Adipocyte (in vitro differentiated cells): ENCODE measurements at regions not wholly inside any gene's neighbourhood (a gene's known extent, or its start where the extent isn't known, plus 50 kb on each side); places are given as distances from the start of the nearest gene placed in this dataset.
"Not testable (repeated sequence)": the region's sequence is repeated elsewhere in the genome, so short reads cannot be mapped to it uniquely, and the experiment has no call there.

Source experiments
- DNase-seq: peaks from one replicate; pipeline ENCODE4 v3.0.0-alpha.2; 2015; ENCODE audit warnings: low read depth
- H3K27me3 ChIP-seq: replicated peaks from 2 replicates; pipeline ENCODE4 v1.7.0; 2013; ENCODE audit warnings: mild to moderate bottlenecking, low read length, moderate library complexity; ENCODE audit not compliant: control insufficient read depth, insufficient read depth
- H3K36me3 ChIP-seq: 2 replicates; pipeline ENCODE4 v1.7.0; 2013; ENCODE audit warnings: low read length, mild to moderate bottlenecking, moderate library complexity; ENCODE audit not compliant: control insufficient read depth, insufficient read depth, severe bottlenecking
- H3K4me1 ChIP-seq: 2 replicates; pipeline ENCODE4 v1.7.0; 2013; ENCODE audit warnings: mild to moderate bottlenecking, low read length, moderate library complexity; ENCODE audit not compliant: control insufficient read depth, insufficient read depth
- H3K4me3 ChIP-seq: 2 replicates; pipeline ENCODE4 v1.7.0; 2013; ENCODE audit warnings: mild to moderate bottlenecking, low read length, moderate library complexity
- H3K9ac ChIP-seq: 2 replicates; pipeline ENCODE4 v1.7.0; 2013; ENCODE audit warnings: mild to moderate bottlenecking, low read length, moderate library complexity
- H3K9me3 ChIP-seq: 2 replicates; pipeline ENCODE4 v1.7.0; 2013; ENCODE audit warnings: mild to moderate bottlenecking, low read length, moderate library complexity; ENCODE audit not compliant: control insufficient read depth

DNA sequence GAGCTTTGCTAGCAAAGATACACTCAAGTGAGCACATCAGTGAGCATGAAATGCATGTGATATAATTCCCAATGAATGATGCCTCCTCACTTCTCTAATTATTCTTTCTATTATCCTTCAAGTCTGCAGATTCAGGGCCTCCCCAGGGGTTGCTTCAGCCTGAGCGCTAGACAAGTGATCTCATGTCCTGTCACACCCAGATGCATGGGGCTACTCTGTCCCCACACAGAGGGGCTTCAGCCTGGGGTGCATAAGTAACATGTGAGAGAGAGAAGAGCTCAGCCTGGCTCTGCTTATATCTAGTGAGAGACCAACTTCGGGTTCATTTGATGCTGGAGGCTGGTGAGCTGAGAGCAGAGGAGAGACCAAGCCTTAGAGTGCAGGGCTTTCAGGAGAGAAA lies 85.2 kb downstream of the VPREB1 start:
- H3K27me3 ChIP-seq, result peaks cover 25% of the 10 kb centered on the region

DNA sequence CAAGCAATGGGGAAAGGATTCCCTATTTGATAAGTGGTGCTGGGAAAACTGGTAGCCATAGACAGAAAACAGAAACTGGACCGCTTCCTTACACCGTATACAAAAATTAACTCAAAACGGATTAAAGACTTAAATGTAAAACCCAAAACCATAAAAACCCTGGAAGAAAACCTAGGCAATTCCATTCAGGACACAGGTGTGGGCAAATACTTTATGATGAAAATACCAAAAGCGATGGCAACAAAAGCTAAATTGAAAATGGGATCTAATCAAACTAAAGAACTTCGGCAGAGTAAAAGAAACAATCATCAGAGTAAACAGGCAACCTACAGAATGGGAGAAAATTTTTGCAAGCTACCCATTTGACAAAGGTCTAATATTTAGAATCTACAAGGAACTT lies 91.1 kb downstream of the VPREB1 start:
- DNase-seq, H3K9ac ChIP-seq, H3K36me3 ChIP-seq, H3K4me3 ChIP-seq, H3K4me1 ChIP-seq: not testable (repeated sequence)
- H3K27me3 ChIP-seq, result peaks cover 32% of the 10 kb centered on the region
- peaks cover 22% of the 10 kb centered on the region for H3K9me3 ChIP-seq

More for the DNA sequence above, 85.2 kb downstream of the VPREB1 start:
- no peak for DNase-seq
- peaks cover 5% of the 10 kb centered on the region for H3K9me3 ChIP-seq
- no peaks in the 10 kb centered on the region for H3K4me1 ChIP-seq
- no peaks in the 10 kb centered on the region for H3K36me3 ChIP-seq
- no peak overlapping the region for H3K9ac ChIP-seq
- no peak overlapping the region for H3K4me3 ChIP-seq

DNA sequence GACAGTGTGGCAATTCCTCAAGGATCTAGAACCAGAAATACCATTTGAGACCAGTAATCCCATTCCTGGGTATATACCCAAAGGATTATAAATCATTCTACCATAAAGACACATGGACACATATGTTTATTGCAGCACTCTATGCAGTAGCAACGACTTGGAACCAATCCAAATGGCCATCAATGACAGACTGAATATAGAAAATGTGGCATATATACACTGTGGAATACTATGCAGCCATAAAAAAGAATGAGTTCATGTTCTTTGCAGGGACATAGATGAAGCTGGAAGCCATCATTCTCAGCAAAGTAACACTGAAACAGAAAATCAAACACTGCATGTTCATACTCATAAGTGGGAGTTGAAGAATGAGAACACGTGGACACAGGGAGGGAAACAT lies 91.7 kb downstream of the VPREB1 start:
- H3K9me3 ChIP-seq, result peaks cover 22% of the 10 kb centered on the region
- not testable (repeated sequence) for DNase-seq, H3K4me1 ChIP-seq, H3K9ac ChIP-seq, H3K36me3 ChIP-seq, H3K4me3 ChIP-seq
- peaks cover 36% of the 10 kb centered on the region for H3K27me3 ChIP-seq

DNA sequence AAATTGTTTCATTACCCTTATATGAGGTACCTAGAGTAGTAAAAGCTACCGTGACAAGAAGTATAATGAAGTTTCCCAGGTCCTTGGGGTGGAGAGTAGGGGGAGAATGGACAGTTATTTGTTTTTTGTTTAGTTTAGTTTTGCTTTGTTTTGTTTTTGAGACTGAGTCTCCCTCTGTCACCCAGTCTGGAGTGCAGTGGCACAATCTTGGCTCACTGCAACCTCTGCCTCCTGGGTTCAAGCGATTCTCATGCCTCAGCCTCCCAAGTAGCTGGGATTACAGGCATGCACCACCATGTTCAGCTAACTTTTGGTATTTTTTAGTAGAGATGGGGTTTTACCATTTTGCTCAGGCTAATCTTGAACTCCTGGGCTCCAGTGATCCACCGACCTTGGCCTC lies 94.2 kb downstream of the VPREB1 start:
- H3K4me1 ChIP-seq, DNase-seq, H3K4me3 ChIP-seq, H3K36me3 ChIP-seq, H3K9ac ChIP-seq: not testable (repeated sequence)
- peaks cover 22% of the 10 kb centered on the region for H3K9me3 ChIP-seq
- H3K27me3 ChIP-seq, result peaks cover 53% of the 10 kb centered on the region

DNA sequence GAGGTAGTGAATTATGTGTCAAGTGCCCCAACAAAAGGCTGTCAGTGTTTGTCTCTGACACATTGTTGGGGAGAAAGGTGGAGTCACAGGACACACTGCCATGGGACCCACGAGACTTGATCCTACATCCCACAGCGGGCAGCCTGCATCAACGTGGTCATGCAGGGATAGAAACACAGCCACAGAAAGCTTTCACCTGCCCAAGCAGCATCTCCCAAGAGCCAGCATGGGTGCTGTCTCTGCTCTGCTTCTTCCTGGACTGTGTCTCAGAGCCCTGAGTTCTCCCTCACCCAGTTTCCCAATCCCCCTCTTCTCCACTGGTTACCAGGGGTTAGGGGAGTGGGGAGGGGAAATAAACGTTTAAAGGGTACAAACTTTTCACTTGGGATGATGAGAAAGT lies 97.2 kb downstream of the VPREB1 start:
- H3K4me3 ChIP-seq, result no peak overlapping the region
- H3K36me3 ChIP-seq, result no peaks in the 10 kb centered on the region
- DNase-seq, result no peak
- H3K4me1 ChIP-seq, result no peaks in the 10 kb centered on the region
- H3K9me3 ChIP-seq, result peaks cover 9% of the 10 kb centered on the region
- H3K9ac ChIP-seq, result no peak overlapping the region
- H3K27me3 ChIP-seq, result peaks cover 73% of the 10 kb centered on the region

DNA sequence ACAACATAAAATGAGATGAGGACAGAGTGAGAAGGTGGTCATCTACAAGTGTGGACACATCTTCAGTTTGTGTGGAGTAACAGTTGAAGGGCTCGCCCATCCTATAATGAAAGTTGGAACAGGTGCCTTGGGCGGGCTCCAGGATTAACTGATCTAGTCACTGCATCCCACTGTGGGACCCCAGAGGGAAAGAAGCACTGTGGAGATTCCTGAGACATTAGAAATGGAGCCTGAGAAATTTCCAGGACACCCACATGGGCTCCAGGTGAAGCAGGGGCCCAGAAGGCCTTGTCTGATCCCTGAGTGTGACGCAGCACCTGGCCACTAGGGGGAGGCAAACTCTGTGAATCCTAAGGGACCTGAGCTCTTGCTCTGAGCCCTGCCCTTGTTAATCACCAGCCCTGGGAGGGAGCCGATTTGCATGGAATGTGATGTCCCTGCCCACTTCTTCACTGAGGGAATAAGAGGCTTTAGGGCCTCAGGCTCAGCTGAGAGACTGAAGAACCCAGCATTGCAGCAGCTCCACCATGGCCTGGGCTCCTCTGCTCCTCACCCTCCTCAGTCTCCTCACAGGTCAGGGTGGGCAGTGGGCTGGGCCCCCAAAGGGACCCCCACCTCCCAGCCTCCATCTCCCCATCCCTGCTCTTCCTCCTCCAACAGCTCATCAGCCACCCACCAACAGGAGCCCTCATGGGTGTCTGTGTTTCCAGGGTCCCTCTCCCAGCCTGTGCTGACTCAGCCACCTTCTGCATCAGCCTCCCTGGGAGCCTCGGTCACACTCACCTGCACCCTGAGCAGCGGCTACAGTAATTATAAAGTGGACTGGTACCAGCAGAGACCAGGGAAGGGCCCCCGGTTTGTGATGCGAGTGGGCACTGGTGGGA lies 98.4 kb downstream of the VPREB1 start:
- no peaks in the 10 kb centered on the region for H3K4me1 ChIP-seq
- no peak overlapping the region for H3K9ac ChIP-seq
- no peaks in the 10 kb centered on the region for H3K36me3 ChIP-seq
- peak; percentile 25 for DNase-seq
- H3K4me3 ChIP-seq, result no peak overlapping the region
- no peaks in the 10 kb centered on the region for H3K9me3 ChIP-seq
- peaks cover 78% of the 10 kb centered on the region for H3K27me3 ChIP-seq

DNA sequence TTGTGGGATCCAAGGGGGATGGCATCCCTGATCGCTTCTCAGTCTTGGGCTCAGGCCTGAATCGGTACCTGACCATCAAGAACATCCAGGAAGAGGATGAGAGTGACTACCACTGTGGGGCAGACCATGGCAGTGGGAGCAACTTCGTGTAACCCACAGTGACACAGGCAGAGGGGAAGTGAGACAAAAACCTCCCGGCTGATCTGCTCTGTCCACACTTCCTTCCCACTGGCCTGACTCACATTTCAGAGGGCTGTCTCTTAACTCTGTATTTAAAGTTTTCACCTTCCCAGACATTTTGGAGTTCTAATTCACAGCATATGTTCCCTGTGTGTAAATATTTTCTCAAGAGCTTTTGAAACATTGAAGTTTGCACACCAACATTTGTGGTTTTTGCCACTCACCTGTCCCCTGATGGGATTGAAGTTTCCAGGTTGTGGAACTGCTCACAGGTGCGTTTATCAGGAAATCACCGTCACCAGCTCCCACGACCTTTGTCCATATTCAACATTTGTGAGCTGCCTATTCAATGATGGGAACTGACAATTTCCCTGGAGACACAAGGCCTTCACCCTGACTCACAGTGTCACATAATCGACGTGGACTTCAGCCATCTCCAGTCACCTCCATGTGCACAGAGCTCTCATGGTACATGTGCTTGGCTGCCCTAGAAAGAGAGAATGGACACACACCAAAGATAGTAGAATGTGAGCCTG lies 99.2 kb downstream of the VPREB1 start:
- H3K9me3 ChIP-seq, result no peaks in the 10 kb centered on the region
- no peak for DNase-seq
- no peaks in the 10 kb centered on the region for H3K36me3 ChIP-seq
- H3K27me3 ChIP-seq, result peaks cover 78% of the 10 kb centered on the region
- no peaks in the 10 kb centered on the region for H3K4me1 ChIP-seq
- H3K4me3 ChIP-seq, result no peak overlapping the region
- H3K9ac ChIP-seq, result no peak overlapping the region

DNA sequence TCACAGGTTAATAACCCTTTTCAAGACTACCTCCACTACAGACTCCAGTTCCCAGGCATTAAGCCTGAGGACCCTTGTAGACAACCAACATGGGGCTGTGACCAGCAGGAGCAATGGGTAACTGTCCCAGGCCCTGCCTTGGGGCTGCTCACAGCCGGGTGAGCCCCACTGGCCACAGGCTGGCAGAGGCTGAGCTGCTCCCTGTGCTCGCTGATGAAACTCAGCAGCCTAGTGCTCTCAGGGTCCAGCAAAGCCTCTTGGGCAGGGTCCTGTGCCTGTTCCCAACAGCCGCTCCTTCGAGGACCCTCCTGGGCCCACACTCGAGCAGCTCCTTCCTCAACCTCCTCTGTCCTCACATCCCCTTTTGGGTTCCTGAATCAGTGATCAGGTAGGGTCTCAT lies 99.8 kb downstream of the VPREB1 start:
- no peaks in the 10 kb centered on the region for H3K4me1 ChIP-seq
- H3K27me3 ChIP-seq, result peaks cover 78% of the 10 kb centered on the region
- no peak overlapping the region for H3K9ac ChIP-seq
- H3K4me3 ChIP-seq, result no peak overlapping the region
- no peaks in the 10 kb centered on the region for H3K9me3 ChIP-seq
- DNase-seq, result no peak
- no peaks in the 10 kb centered on the region for H3K36me3 ChIP-seq

DNA sequence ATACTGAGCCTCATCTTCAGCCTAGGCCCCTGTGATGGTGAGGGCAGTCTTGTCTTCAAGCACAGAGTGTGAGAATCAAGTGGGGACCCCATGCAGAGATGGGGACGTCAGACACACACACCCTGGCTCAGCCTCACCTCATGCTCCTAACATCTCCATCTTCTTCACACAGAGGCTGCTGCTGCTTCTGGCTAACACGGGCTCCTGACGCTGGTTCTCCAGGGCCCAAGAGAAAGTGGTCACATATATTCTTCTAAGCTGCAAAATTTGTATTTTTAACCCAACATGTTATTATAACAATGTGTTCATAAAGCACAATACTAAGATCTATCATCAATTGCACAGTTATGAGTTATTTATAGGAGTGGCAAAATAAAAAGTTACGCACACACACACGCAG lies 101.2 kb downstream of the VPREB1 start:
- no peaks in the 10 kb centered on the region for H3K36me3 ChIP-seq
- no peaks in the 10 kb centered on the region for H3K4me1 ChIP-seq
- peaks cover 77% of the 10 kb centered on the region for H3K27me3 ChIP-seq
- no peaks in the 10 kb centered on the region for H3K9me3 ChIP-seq
- no peak overlapping the region for H3K4me3 ChIP-seq
- DNase-seq, result no peak
- no peak overlapping the region for H3K9ac ChIP-seq

DNA sequence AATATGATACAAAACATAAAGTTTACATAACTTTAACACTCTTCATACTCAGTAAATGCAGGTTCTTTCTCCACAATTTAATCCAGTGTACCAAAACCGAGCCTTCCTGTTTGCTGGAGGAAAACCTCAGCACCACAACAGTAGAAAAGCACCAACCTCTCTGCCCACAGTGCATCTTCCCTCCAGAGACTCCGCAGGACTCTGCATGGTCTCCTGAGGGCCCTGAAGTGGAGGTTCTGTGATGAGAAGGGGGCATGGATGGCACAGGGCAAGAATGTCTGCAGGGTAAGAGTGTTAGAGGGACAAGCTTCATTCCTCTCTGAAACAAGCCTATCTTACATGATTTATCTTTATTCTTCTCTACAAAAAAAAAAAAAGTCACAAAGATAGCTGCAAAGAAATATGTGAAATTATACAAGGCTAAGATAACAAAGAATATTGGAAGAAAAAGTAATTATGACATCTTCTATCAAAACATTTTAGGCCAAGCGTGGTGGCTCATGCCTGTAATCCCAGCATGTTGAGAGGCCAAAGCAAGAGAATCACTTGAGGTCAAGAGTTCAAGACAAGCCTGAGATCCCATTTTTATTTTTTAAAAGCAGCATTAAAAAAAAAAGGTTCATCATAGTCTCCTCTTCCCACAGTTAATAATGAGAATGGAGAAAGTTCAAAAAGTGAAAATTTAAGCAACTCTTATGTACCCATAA lies 102.0 kb downstream of the VPREB1 start:
- Histone ChIP-seq H3K9me3 (no peaks in the 10 kb centered on the region), H3K4me1 (no peaks in the 10 kb centered on the region), H3K9ac (no peak overlapping the region), H3K27me3 (peaks cover 77% of the 10 kb centered on the region), H3K36me3 (no peaks in the 10 kb centered on the region), H3K4me3 (no peak overlapping the region)
- DNase-seq, result no peak

DNA sequence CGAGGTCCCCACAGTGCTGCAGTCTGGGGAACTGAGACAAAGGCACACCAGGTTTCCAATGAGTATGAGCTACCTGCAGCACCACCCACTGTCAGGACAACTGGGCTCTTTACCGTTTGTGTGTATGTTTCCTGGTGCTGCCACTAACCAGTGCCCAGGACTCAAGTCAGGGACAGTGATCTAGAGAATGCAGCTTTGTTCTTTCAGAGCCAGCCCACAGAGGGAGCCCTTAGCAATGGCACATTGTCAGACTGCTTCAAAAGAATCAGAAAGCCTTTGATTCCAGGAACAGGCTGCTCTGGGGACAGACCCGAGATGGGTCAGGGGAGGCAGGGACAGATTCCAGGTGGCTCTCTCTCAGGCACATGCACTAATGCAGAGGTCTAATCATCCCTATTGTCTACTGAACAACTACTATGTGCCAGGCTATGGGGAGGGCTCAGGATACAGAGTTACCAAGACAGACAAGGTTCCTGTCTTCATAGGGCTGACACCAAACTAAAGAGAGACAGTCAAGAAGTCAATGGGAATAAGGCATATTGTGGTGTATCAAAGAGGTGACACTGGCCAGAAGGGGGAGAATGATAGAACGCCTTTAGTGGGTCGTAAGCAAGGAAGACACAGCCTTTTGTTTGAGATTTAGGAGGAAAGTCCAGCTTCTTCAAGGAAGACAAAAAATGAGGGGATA lies 103.7 kb downstream of the VPREB1 start:
- Histone ChIP-seq H3K4me3 (no peak overlapping the region), H3K9ac (no peak overlapping the region), H3K27me3 (peaks cover 82% of the 10 kb centered on the region), H3K36me3 (no peaks in the 10 kb centered on the region), H3K4me1 (no peaks in the 10 kb centered on the region), H3K9me3 (no peaks in the 10 kb centered on the region)
- no peak for DNase-seq
